T47D (cell line): ENCODE measurements at regions not wholly inside any gene's neighbourhood (a gene's known extent, or its start where the extent isn't known, plus 50 kb on each side); places are given as distances from the start of the nearest gene placed in this dataset.

ENCODE experiments used
- DNase-seq, 2 experiments: peaks; one replicate each; pipeline versions ENCODE4 v3.0.0 to v3.0.0-alpha.2; 2011 to 2012; ENCODE audit warnings: low read depth in 1 of 2, low spot score in 1 of 2
- JUND ChIP-seq: IDR thresholded peaks from 2 replicates; pipeline ENCODE4 v1.6.1; 2012; ENCODE audit warnings: low read depth
- in situ Hi-C: cut with HindIII; loops from 2 replicates; pipeline ENCODE4 v1.10.0; 2016; ENCODE audit warnings: low sequenced_read_pairs, low pct_unique_long_range_greater_than_20kb

GRCh38 chr14:78083837-78084236 is 86.3 kb upstream of the NRXN3 start:
- no peak for DNase-seq
- no peak for TF ChIP-seq JUND
- in situ Hi-C loops = no loop called here

DNA sequence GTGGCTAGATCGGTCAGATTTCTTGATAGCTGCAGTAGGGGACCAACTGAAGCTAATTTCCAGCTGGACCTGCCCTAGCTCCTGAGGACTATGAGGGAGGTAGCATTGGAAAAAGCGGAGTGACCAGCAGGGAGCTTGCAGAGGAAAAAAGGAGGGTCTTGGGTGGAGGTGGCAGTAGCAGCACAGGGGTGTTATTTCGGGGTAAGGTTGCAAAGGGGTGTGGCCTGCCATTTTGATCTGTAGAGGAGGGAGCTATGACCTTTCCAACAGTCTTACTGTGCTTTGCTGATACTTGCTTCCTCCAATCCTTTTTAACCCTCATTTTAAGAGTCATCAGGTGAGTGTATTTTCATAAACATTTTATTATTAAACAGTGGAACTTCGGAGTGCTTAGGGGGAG is 83.8 kb upstream of the NRXN3 start:
- no peak for DNase-seq
- no peak for TF ChIP-seq JUND
- in situ Hi-C loops = no loop called here

DNA sequence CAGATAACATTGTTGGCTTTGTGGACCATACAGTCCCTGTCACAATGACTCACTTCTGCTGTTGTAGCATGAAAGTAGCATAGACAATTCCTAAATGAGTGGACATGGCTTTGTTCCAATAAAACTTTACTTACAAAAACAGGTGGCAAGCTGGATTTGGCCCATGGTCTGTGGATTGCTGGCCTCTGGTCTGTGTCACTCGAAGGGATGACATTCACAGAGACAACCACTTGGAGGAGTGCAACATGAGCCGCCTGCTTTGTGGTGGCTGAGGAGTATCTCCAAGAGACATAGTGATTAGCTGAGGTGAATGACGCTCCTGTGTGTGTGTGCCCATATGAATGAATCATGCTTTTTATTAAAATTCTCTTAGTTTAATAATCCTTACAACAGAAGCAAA is 81.3 kb upstream of the NRXN3 start:
- TF ChIP-seq JUND = no peak
- in situ Hi-C loops = no loop called here
- no peak for DNase-seq

- in situ Hi-C loops = no loop called here
- no peak for TF ChIP-seq JUND
- no peak for DNase-seq
Measured at GRCh38 chr14:78090864-78091263, 79.3 kb upstream of the NRXN3 start.

GRCh38 chr14:78091361-78091760 is 78.8 kb upstream of the NRXN3 start:
- TF ChIP-seq JUND = no peak
- in situ Hi-C loops = no loop called here
- DNase-seq = no peak

DNA sequence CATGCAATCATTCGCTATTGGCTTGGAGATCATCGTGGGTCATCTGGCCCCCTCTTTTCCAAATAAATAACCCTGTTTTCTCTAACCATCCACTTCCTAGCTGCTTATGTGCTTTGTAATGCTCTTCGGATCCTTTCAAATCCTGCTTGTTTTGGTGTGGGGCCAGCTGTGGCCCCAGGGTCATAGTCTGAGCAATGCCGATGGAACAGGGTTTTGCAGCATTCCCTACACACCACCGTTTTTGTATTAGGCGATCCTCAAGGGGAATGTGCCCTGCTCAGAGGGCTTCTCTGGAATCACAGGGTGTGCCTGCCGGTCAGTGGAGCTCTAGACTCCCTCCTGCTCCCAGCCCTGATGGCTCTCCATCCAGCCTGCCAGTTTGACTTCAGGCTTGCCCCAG is 78.1 kb upstream of the NRXN3 start:
- TF ChIP-seq JUND = no peak
- no peak for DNase-seq
- in situ Hi-C loops = no loop called here

- no peak for DNase-seq
- TF ChIP-seq JUND = no peak
- in situ Hi-C loops = no loop called here
Measured at GRCh38 chr14:78103271-78103670, 66.9 kb upstream of the NRXN3 start.

GRCh38 chr14:78104160-78104559 is 66.0 kb upstream of the NRXN3 start:
- in situ Hi-C loops = no loop called here
- no peak for TF ChIP-seq JUND
- no peak for DNase-seq

DNA sequence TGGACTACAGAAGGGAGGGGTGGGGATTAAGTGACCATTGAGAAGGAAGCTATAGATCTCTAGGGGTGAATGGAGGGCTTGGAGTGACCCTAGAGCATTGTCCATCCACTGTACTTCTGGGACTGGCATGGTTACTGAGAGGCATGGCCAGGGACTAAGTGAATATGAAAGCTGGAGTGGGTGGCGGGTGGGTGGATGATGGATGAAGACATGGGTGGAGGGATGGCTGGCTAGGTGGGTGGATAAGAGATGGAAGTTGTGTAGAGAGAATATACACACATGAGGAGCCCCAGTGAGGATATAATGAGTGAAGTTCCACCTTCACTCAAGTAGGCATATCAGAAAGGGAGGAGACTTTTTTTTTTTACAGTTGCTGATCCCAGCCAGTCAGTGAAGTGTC is 65.5 kb upstream of the NRXN3 start:
- no peak for TF ChIP-seq JUND
- DNase-seq = no peak
- in situ Hi-C loops = no loop called here

GRCh38 chr14:78106381-78106780 is 63.8 kb upstream of the NRXN3 start:
- in situ Hi-C loops = no loop called here

DNA sequence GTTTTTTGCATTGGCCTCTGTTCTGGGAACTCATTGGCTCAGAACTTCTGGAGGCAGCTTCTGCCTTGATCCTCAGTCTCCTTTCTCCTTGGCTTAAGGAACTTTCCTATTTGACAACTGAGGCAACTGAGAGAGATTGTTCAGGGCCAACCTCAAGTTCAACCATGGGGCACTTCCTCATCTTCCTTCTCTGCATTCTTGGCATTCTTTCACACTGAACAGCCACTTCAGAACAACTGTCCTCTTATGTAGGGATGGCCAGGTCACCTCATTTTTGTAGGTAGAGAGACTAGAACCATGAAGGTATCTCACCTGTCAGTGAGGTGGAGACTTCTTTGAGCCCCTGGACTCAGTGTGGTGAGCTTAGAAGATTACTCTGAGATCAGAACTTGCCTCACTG is 63.0 kb upstream of the NRXN3 start:
- TF ChIP-seq JUND = no peak
- no peak for DNase-seq
- in situ Hi-C loops = no loop called here

More at GRCh38 chr14:78106381-78106780, 63.8 kb upstream of the NRXN3 start:
- TF ChIP-seq JUND = no peak
- DNase-seq = no peak

GRCh38 chr14:78119440-78119839 is 50.7 kb upstream of the NRXN3 start:
- DNase-seq = no peak
- TF ChIP-seq JUND = no peak
- in situ Hi-C loops = no loop called here
